ENCODE measurements at regions not wholly inside any gene's neighbourhood (a gene's known extent, or its start where the extent isn't known, plus 50 kb on each side); places are given as distances from the start of the nearest gene placed in this dataset.

GRCh38 chr4:164440199-164440598 is 313.7 kb upstream of the SMIM31 start:
- DNase-seq: peak; percentile 43

DNA sequence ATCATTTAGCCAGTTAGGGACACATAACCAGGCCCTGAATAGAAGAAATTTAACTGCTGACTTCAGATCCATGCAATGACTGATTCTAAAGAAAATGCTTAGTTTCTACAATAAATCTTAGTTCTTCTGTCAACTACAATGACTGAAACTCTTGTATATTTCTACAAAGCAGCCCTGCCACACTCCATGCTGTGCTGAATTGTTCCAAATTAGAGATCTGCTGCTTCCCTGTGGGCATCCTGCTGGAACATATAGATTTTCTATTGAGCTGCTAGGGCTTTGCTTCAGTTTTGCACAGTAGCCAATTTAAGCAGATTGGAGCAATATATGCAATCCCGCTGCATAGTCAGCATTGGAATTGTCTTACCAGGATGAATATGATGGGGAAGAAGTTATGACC is 312.8 kb upstream of the SMIM31 start:
- no peak for DNase-seq

DNA sequence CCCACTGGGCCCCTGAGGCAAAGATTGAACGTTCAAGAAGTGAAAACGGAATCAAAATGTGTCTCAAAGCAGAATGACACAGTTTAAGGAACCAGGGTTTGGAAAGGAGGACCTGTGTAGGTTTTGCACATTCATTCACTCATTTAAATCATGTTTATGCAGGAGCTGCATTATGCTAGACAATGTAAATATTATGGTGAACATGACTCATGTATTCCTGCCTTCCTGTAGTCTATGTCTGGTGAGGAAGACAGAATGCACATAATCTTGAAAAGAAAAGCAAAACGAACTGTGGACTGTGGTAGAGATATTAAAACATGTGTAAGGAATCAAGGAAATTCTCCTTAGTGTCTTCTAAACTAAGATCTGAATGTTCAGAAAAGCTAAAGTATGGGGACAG is 311.8 kb upstream of the SMIM31 start:
- no peak for DNase-seq

DNA sequence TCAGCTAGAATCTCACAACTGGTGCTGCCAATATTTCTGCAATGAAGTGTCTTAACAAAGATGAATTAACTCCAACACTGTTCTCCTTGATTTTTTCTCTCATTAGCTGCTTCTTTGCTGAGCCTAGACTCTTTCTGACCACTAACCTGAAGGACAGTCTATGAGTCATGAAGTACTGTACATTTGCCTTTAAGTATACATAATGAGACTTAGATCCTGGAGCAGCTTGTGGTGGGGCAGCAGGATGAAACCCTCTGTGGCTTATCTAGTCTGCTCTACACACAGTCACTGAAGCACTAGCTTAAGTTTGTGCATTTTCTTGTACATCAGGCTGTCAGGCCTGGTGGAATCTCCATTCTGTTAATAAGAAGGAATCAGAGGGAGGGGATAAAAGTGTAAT is 307.4 kb upstream of the SMIM31 start:
- peak; percentile 3 for DNase-seq

DNA sequence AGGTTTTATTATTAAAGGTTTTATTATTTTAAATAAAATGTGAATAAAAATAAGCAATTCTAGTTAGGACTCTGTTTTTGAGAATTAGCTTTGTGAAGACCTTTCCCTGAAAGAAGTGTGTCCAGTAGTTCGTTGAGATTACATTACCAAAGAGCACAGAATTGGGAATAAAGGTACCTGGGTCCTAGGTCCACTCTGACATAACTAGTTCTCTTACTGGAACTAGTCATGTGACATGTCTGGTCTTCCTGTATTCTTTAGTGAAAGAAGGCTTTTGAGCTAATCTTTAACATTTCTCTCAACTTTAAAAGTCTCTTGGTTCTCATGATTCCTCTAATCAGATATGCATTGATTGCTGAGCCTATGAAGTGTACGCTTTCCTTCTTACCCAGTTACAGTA is 292.0 kb upstream of the SMIM31 start:
- no peak for DNase-seq

DNA sequence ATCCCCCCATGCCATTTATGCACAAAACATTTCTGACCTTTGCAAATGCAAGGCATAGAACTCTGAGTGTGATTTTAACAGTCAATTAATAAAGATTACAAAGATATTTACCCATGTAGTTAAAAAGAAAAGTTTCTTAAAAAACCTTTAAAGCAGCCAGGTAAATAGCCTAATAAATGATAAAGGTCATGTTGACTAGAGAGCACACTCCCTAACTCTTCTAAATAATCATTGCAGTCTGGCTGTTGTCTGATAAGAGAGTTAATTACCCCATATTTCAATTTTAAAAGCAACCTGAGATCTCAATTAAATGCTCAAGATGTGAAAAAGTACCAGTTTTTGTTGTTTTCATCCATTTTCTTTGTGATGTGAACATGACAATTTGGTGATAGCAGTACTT is 291.5 kb upstream of the SMIM31 start:
- DNase-seq: no peak

DNA sequence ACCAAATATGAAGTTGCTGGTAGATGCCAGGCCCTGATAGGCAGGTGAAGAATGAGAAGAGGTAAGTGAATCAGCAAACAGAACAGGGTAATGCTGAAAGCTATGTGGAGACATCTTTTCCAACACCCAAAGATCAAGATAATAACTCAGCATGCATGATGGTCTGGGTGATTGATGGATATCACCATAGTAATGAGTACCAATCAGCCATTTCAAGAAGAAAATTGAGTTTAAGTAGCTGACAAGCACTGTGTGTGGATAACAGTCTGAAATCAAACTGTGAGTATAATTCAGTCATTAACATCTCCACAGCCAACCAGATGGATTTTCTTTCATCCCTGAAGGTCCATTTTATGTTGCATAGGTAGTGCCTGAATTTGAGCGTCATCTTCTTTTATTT is 289.6 kb upstream of the SMIM31 start:
- no peak for DNase-seq

DNA sequence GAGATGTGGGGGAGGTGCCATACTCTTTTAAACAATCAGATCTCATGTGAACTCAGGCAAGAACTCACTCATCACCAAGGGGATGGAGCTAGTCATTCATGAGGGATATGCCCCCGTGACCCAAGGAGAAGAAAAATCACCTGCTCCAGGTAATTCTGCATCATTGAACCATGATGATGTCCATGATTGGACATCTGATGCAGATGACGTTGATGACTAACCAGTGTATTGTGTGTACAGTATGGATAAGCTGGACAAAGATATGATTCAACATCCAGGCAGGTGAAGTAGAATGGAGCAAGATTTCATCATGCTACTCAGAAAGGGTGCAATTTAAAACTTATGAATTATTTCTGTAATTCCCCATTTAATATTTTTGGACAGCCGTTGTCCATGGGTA is 286.4 kb upstream of the SMIM31 start:
- DNase-seq: no peak

GRCh38 chr4:164481306-164482091 is 272.4 kb upstream of the SMIM31 start:
- no peak for DNase-seq

GRCh38 chr4:164482092-164482404 is 271.9 kb upstream of the SMIM31 start:
- no peak for DNase-seq

DNA sequence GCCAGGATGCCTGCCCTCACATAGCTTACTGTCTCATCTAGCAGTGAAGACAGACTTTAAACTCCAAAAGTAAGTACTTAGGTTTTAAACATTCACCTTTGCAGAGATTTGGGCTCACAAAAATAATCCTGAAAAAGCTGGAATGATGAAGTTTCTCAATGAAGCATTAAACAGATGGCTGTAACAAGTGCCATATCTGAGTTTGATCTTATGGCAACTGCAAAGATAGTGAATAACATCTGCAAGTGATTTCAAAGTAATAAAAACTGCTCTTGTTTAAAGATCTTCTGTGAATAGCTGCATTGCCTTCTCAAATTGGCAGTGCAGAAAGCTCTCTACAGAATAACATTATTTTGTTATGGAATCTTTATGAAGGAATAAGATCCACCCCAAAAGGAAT is 271.2 kb upstream of the SMIM31 start:
- no peak for DNase-seq

DNA sequence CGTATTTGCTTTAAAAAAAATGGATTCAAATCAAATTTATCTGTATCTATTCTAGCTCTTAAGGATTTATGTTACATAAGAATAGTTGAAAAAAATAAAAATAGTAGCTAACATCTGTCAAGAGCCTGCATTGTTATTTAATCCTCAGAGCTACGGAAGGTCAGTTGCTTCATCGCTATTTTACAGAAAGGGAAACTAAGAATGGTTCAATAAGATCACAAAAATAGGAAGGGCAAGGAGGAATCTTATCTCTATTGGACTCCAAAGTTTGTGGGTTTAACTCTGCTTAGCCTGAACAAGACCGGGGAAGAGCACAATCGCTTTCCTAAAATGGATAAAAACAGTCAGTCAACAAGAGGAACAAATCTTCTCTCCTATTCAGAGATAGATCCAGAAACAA is 270.2 kb upstream of the SMIM31 start:
- no peak for DNase-seq

DNA sequence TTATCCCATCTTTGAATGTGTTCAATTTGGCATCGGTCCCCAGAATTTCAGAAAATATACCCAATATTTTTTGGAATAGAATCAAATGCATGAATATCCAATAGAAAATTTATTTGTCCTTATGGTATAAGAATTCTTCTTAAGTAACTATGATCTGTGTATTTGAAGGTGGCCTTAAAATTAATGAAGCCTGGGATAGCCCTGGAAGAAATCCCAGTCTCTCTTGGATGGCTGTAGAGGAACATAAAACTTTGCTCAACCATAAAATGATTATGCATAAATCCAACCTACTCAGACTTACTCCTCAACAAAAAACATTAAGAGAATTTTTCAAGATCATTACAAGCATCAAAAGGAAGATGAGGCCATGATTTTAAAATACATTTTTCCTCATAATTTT is 269.4 kb upstream of the SMIM31 start:
- DNase-seq: no peak

DNA sequence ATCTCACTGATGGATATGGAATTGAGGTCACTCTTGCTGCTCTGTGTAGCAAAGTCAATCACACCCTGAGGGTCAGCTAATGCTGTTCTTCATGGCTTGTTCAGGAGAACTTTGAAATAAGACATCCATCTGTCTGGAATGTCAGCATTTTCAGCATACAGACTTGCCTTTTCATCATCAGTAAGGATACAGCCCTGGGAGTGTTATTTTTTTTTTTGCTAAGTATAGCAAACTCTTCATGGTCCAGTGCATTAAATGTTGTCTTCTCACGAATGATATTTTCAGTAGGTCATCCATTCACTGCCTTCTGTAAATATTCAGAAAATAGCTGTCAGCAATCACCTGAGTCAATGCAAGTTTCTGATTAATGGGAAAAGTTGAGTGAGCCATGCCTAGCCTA is 268.8 kb upstream of the SMIM31 start:
- DNase-seq: no peak

DNA sequence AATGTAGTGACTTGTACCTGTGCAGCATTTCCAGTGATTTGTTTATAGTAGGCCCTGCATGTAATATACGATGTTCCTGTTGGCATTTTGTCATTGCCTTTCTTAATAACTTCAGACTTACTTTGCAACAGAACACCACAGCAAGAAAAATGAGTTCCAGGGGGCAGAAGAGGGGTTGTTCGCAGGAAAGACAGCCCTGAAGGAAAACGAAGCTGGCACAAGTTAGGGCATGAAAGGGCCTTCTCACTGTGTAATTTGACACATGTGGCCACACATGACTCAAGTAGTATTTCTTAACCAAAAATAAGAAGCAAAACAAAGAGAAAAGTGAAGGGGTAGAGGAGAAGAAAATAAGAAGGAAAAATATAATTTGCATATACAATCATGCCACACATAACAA is 265.8 kb upstream of the SMIM31 start:
- no peak for DNase-seq

DNA sequence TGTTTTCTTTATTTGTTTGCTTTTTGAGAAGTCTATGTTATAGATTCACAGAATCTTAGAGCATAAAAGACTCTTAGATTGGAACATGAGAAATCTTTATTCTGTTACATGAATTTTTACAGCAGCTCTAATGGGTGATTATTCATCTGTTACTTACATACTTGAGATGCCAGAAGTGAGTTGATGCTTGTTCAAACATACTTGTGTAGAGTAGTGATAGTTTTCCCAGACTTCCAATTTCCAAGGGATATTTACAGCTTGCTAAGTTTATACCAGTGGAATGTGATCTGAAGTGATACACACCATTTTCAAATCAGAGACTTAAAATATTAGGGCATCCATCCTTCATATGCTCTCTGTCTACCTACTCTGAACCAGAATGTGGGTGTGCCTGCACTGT is 252.9 kb upstream of the SMIM31 start:
- DNase-seq: peak; percentile 36

- no peak for DNase-seq
These were observed 250.1 kb upstream of the SMIM31 start for GRCh38 chr4:164503874-164504273.

DNA sequence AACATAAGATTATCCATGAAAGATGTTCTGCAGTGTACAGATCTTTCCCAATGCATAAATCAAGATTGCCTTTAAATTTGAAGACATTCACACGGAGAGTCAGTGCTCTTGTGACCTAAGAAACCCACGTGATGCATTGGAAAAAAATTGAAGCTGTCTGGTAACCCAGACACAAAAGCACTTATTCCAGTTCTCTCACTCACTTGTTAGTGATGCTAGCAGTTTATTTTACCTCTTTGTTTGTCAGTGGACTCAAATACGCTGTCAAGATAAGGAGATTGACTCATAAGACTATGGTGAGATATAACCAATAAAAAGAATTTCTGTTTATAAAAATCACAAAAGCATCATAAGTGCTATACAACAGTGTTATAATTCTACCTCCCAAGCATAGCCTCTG is 245.8 kb upstream of the SMIM31 start:
- DNase-seq: no peak

DNA sequence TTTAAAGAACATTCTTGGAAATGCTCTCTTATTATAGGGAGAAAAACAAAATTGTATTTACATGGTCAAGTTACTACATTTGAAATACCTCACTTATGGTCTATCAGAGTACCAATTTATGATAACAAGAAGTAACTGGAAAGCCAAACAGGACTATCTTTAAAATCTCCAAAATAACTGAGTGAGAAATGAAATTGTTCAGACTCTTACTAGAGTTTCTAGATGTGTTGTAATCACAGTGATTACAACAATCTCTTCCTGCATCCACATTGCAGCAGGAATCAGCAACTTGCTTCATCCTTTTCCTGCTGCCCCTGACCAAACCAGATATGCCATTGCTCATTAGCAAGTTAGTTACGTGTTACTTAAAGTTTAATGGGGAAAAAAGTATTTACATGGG is 245.2 kb upstream of the SMIM31 start:
- DNase-seq: no peak

DNA sequence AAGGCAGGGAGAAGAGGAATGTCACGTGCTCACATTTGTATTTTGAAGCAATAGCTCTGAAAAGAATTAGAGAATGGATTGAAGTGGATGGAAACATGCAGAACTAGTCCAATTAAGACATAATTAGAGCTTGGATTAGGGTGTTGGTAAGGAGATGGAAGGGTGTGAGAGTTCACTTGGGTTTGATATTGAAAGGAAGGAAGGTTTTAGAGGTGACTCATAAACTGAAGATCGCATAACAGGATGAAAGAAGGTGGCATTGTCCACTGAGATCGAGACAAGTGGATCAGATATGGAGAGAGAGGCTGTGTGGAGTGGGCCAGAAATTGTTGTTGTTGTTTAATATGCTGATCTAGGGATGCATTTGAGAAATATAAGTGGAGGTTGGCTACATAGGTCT is 244.0 kb upstream of the SMIM31 start:
- no peak for DNase-seq

GRCh38 chr4:164512124-164512523 is 241.8 kb upstream of the SMIM31 start:
- DNase-seq: no peak

- no peak for DNase-seq
These were observed 239.2 kb upstream of the SMIM31 start for GRCh38 chr4:164514765-164515164.

DNA sequence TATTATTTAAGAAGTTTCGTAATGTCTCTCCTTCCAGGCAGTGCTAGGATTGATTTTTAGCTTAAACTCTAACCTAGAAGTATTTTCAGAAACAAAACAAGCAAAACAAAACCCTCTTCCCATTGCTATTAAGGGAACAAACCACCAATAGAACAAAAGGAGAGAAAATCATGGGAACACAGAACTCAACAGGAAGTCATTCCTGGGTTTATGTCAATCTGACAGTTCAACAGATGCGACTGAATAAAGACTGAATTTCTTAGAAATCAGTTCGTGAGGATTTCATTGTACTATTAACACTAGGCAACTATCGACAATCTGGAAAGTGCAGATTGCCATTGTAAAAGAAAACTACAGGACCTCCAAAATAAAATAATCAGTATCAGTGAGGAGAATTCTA is 229.1 kb upstream of the SMIM31 start:
- DNase-seq: no peak

GRCh38 chr4:164526933-164527583 is 226.9 kb upstream of the SMIM31 start:
- DNase-seq: no peak

- no peak for DNase-seq
These were observed 224.9 kb upstream of the SMIM31 start for GRCh38 chr4:164529058-164529457.
